Activated CD4-positive, alpha-beta T cell treated with anti-CD3 and anti-CD28 coated beads for 24 hours (primary cell): ENCODE measurements at regions not wholly inside any gene's neighbourhood (a gene's known extent, or its start where the extent isn't known, plus 50 kb on each side); places are given as distances from the start of the nearest gene placed in this dataset.

ENCODE experiments used
- DNase-seq, 2 donors: peaks; one replicate each; pipeline ENCODE4 v3.0.0-alpha.2; 2020; ENCODE audit warnings: low read depth in 2 of 2

GRCh38 chrX:118167361-118167760 lies 50.8 kb upstream of the KLHL13 start:
- no peak for DNase-seq

DNA sequence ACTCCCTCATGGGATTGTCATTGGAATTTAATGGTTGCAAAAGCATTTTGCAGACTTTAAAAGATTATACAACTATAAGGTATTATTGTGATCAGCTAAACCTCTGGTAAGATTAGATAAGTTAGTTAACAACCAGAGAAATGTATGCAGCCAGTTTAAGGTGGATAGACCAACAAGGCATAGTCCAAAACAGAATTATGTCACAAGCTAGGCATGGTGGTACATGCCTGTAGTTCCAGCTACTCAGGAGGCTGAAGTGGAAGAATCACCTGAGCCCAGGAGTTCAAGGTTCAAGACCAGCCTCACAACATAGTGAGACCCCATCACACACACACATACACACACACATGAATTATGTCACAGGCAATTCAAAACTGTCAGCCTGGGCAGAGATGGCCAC lies 54.7 kb upstream of the KLHL13 start:
- DNase-seq = no peak

GRCh38 chrX:118174516-118175098 lies 58.0 kb upstream of the KLHL13 start:
- no peak for DNase-seq

- no peak for DNase-seq
Observed at GRCh38 chrX:118177708-118178107, 61.1 kb upstream of the KLHL13 start.

DNA sequence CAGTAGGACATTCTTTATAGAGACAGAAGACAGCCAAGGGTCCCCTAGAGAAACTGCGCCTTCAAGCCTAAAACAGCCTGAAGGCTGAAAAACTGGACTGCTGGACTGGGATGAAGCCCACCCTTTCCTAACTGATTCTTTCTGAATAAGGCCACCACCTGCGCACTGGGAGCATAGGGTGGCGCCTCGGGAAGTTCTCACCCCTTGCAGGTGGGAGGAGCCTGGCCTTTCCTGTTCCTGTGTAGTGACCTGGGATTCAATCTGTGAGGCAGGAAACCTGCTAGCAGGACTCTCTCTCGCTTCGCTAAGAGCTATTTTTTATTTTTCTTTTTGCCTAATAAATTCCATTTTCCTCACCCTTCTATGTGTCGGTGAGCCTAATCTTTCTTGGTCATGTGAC lies 61.8 kb upstream of the KLHL13 start:
- DNase-seq = no peak

DNA sequence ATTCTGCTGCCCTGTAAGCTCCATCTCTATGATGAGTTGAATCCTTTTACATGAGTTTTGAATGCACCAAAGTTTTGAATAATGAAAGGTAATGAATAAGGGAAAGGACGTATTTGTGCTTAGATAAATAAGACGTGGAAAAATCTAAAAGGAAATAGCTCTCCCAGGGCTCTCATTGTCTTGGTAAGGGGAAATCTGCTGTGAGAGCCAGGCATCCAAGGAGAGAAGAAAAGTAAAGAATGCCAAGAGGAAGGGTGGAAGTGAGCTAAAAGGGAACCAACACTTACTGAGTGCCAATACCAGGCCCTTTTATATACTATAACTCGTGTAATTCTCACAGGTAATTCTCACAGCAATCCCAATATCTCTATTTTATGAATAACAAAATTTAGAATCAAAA lies 62.6 kb upstream of the KLHL13 start:
- DNase-seq = no peak

DNA sequence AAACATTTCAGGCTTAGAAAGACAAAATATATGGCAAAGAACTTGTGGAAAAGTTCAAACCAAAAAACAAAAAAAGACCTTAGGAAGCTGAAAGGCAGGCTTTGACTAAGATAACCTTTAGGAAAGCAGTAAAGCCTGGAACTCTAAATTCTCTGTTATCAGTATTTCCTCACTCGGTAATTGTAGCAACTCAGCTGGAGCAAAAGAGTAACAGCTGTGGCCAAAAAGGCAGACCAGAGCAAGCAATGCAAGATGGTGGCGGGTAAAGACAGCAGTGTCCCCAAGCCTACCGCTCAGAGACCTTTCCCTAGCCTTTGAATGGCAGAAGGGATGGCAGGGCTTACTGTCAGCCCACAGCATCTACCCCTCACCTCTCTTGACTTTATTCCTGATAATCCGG lies 63.1 kb upstream of the KLHL13 start:
- DNase-seq = no peak

- DNase-seq = no peak
Observed at GRCh38 chrX:118181030-118181429, 64.4 kb upstream of the KLHL13 start.

DNA sequence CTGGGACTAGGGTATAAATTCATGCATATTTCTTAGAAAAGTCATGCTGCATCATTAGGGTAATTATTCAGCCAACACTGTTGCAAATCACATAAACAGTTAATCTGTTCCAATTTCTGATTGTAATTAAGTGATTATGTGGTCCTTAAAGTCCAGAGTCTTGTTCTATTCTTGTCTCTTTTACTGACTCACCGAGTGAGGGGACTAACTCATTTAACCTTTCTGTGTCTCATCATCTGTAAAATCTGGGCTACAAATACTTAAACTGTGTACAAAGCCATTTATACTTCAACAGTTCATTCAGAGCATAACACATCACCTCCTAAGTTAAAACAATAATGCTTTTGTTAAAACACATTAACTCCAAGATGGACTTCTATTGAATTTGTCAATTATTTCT lies 65.4 kb upstream of the KLHL13 start:
- DNase-seq = no peak

DNA sequence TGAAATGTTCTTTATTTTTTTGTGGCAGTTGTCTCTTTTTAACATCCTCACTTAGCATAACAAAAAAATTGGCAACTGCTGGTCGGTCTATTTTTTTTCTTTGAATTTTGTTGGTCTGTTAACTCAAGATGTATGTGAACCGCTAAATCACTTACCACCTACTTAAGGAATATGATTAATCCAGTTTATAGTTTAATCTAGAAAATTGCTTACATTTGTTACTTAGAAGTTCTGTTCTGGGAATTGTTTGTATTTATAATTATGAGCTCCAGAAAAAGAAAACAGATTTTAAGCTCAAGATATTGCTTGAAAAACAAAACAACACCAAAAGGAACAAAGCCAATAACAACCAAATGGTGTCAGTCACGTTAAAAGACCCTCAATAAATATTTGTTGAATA lies 66.1 kb upstream of the KLHL13 start:
- no peak for DNase-seq

DNA sequence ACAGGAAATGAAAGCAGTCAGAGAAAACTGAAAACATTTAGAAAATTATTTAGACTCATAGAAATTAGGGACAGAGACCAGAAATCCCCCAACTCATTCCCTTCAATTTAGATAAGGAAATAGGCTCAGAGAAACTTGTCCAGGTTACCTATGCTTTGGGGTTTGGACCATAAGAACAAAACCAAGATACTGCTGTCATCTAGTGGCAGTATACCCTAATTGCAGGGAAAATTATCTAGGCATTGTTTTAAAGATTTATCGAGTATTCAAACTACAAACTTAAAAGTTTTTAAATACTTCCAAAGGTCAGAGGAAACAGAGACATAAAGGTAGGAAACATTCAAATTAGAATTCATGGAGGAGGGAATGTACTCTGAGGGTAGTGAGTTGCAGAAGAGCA lies 67.0 kb upstream of the KLHL13 start:
- DNase-seq = no peak

DNA sequence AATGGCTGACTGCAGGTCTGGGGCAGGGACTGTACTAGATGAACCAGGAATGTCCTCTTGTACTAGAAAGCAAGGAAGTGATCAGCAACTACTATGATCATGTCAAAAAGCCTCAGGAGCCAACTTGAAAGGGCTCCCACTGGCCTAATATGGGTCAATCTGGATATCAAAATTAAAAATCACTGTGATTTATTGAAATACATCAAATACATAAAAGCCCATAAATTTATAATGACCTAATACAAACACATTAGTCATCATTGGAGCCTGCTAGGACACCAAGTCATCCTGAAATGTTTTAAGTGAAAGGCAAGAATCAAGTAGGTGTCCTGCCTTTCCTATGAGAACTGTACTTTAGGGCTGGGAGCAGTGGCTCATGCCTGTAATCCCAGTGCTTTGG lies 70.5 kb upstream of the KLHL13 start:
- no peak for DNase-seq

GRCh38 chrX:118189000-118189399 lies 72.4 kb upstream of the KLHL13 start:
- no peak for DNase-seq

DNA sequence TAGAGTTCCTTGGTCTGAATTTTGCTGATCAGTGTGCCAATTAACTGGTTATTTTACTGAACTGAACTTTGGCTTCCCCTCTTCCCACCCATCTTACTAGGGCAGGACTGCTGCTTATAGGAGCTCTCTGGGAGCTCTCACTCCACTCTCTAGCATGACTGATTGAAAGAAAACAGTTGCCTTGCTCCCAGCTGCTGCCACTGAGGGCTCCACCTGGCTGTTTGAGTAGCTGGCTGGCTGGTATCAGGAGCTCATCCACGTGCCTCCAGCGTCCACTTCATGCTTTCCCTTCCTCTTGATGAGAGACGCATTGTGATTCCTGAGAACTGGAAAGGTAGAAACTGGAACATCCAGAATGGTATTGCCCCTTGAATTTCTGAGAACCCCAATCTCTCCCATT lies 73.0 kb upstream of the KLHL13 start:
- DNase-seq = no peak

- DNase-seq = no peak
Observed at GRCh38 chrX:118197730-118198129, 81.1 kb upstream of the KLHL13 start.

DNA sequence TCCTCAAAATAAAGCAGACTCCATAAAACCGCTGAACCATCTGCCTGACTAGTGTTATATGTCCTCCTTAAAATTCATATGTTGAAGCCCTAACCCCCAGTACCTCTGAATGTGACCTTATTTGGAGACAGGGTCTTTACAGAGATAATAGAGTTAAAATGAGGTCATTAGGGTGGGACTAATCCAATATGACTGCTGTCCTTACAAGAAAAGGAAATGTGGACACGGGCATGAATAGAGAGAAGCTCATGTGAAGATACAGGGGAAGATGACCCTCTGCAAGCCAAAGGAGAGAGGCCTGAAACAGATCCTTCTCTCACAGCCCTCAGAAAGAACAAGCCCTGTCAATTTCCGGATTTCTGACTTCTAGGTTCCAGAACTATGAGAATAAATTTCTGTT lies 82.0 kb upstream of the KLHL13 start:
- DNase-seq = no peak

DNA sequence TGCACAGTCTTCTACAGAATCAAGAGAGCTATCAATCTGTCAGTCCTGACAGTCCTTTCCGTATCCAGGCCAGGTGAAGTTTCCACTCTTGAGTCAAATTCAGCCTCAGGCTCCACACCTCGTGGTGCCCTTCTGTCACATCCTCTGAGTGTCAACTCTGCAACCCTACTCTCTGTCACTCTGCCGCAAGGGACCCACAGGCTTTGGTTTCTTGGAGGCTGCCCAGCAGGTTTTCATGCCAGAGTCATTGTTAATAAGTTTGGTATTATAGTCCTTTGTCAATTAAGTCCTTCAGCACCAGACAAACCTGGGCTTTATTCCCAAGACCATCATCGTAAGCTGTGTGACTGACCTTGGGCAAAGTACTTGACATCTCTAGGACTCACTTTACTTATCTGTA lies 83.4 kb upstream of the KLHL13 start:
- DNase-seq = no peak

DNA sequence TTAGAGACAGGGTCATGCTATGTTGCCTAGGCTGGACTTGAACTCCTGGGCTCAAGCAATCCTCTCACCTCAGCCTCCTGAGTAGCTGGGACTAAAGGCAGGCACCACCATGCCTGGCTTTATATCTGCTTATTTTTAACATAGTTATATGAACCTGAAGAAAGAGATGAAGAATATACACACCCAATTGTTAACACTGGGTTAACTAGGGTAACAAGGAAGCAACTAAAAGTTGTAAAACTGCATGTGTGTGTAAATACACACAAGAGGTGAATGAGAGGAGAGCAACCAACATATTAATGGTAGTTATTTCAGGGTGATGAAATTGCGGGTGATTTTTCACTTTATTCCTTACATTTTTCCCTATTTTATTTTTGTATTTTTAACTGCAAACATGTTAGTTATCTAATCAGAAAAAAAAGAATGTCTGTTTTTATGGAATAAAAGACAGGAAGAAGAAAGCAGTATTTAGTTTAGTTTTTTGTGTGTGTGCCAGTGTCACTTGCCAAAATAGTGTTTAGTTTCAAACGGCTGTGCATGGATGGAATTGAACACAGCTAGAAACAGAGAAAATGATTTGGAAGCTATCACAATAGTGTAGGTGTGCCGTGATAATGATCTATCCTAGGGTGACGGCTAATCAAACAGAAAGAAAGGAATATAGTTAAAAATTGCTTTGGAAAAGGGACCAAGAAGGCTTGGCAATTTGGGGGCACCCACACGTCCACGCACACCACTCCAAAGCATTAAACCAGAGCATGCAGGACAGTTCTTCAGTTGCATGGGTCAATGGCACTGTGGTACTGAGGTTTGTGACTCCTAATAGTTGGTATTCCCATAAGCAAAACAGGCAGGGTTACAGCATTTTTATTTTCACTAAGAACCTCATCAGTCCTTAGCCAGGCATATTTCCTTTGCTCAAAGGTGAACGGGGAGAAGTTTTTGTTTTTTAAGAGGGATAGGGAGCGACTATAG lies 89.1 kb upstream of the KLHL13 start:
- no peak for DNase-seq

GRCh38 chrX:118207831-118208453 lies 91.3 kb upstream of the KLHL13 start:
- no peak for DNase-seq

GRCh38 chrX:118208481-118208880 lies 91.9 kb upstream of the KLHL13 start:
- no peak for DNase-seq

DNA sequence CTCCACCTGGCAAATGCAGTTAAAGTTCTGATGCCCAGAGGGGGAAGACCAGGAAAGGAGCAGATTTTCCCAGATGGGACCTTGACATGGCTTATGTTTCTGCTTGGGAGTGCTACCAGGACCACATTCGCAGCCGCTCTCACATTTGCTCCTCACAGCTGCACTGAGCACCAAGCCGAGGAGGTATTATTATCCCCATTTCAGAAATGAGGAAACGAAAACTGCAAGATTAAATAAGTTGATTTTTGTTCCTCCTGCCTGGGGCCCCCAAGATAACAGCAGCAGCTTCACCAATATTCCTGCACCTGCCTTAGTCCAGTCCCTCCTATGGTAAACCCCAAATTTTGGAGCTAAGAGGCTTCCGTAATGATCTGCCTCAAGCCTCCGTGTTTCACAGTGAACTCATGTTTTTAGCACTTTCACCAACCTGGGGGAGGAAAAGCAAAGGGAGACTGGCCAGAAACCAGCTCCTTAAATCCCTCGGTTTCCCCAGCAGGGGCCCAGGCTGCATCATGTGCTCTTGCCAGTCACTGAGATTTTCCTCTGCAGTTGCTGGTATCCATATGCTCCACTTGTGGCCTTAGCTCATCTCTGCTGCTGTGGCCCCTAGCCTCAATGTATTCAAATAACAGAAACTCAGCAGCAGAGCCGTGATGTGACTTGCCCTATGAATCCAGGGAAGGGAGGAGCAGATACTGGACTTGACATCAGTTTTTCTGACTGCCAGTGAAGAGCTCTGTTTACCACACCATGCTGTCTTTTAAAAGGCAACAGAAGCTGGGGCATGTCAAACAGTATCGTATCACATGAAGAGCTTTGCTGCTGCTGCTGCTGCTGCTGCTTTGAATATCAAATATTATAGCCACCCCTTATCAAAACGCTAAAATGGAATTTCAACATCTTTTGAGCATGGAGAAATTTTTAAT lies 95.5 kb upstream of the KLHL13 start:
- DNase-seq = no peak

GRCh38 chrX:118212817-118213183 lies 96.2 kb upstream of the KLHL13 start:
- no peak for DNase-seq
